Mesodermal cell (in vitro differentiated cells): ENCODE measurements at regions not wholly inside any gene's neighbourhood (a gene's known extent, or its start where the extent isn't known, plus 50 kb on each side); places are given as distances from the start of the nearest gene placed in this dataset.

Experiments used
- H3K27ac ChIP-seq: 2 replicates; pipeline ENCODE4 v1.7.0; 2013; ENCODE audit warnings: mild to moderate bottlenecking, low read depth, low read length, moderate library complexity; ENCODE audit not compliant: severe bottlenecking
- H3K36me3 ChIP-seq: 2 replicates; pipeline ENCODE4 v1.7.1; 2013; ENCODE audit warnings: mild to moderate bottlenecking, low read length, moderate library complexity; ENCODE audit not compliant: control insufficient read depth, insufficient read depth
- H3K4me1 ChIP-seq: one replicate; pipeline ENCODE4 v1.7.1; 2013; ENCODE audit warnings: mild to moderate bottlenecking, low read length; ENCODE audit not compliant: insufficient read depth, control insufficient read depth, poor library complexity, severe bottlenecking
- H3K4me3 ChIP-seq: 2 replicates; pipeline ENCODE4 v1.7.0; 2013; ENCODE audit warnings: low read length, control low read depth, mild to moderate bottlenecking; ENCODE audit not compliant: insufficient read depth, poor library complexity, severe bottlenecking; ENCODE audit errors: extremely low read depth
- H3K9me3 ChIP-seq: 2 replicates; pipeline ENCODE4 v1.7.1; 2013; ENCODE audit warnings: mild to moderate bottlenecking, low read length, moderate library complexity; ENCODE audit not compliant: control insufficient read depth
- WGBS, 2 experiments: methylation state at CpG; one replicate each; pipeline ENCODE4 v1.1.5; 2013; ENCODE audit warnings: missing lambda C conversion rate in 2 of 2; ENCODE audit not compliant: insufficient coverage in 2 of 2; 5-methylcytosine and 5-hydroxymethylcytosine counted together

GRCh38 chrX:42946544-42947194 is 168.7 kb upstream of the PPP1R2C start:
- Histone ChIP-seq H3K27ac (no peak overlapping the region), H3K4me3 (no peak overlapping the region), H3K4me1 (peaks cover 4% of the 10 kb centered on the region), H3K36me3 (no peaks in the 10 kb centered on the region), H3K9me3 (no peaks in the 10 kb centered on the region)
- no CpG with 5 or more reads among the region's 6 CpGs for WGBS, 2 experiments

- Histone ChIP-seq H3K27ac (no peak overlapping the region), H3K36me3 (no peaks in the 10 kb centered on the region), H3K9me3 (no peaks in the 10 kb centered on the region), H3K4me1 (peaks cover 4% of the 10 kb centered on the region), H3K4me3 (no peak overlapping the region)
- no CpG with 5 or more reads among the region's 9 CpGs for WGBS, 2 experiments
Observed at GRCh38 chrX:42948723-42949657, 171.0 kb upstream of the PPP1R2C start.

- Histone ChIP-seq H3K27ac (no peak overlapping the region), H3K4me1 (peaks cover 4% of the 10 kb centered on the region), H3K4me3 (no peak overlapping the region), H3K36me3 (no peaks in the 10 kb centered on the region), H3K9me3 (no peaks in the 10 kb centered on the region)
Observed at GRCh38 chrX:42951747-42952146, 173.8 kb upstream of the PPP1R2C start.

GRCh38 chrX:42952621-42953020 is 174.7 kb upstream of the PPP1R2C start:
- Histone ChIP-seq H3K4me1 (no peaks in the 10 kb centered on the region), H3K4me3 (no peak overlapping the region), H3K27ac (no peak overlapping the region), H3K36me3 (no peaks in the 10 kb centered on the region), H3K9me3 (no peaks in the 10 kb centered on the region)

GRCh38 chrX:42954880-42955279 is 176.9 kb upstream of the PPP1R2C start:
- Histone ChIP-seq H3K27ac (no peak overlapping the region), H3K36me3 (no peaks in the 10 kb centered on the region), H3K4me3 (no peak overlapping the region), H3K9me3 (peaks cover under 1% of the 10 kb centered on the region), H3K4me1 (no peaks in the 10 kb centered on the region)
- WGBS, 2 experiments = no CpG with 5 or more reads among the region's 3 CpGs

GRCh38 chrX:42955349-42955748 is 177.4 kb upstream of the PPP1R2C start:
- Histone ChIP-seq H3K4me3 (no peak overlapping the region), H3K27ac (no peak overlapping the region), H3K9me3 (peaks cover 5% of the 10 kb centered on the region), H3K4me1 (no peaks in the 10 kb centered on the region), H3K36me3 (no peaks in the 10 kb centered on the region)
- WGBS, 2 experiments = no CpG with 5 or more reads among the region's 2 CpGs

GRCh38 chrX:42967681-42968300 is 189.8 kb upstream of the PPP1R2C start:
- H3K9me3 ChIP-seq = no peaks in the 10 kb centered on the region
- no peaks in the 10 kb centered on the region for H3K36me3 ChIP-seq
- H3K27ac ChIP-seq = no peak overlapping the region
- no peaks in the 10 kb centered on the region for H3K4me1 ChIP-seq
- no peak overlapping the region for H3K4me3 ChIP-seq
- WGBS, 2 experiments = no CpG with 5 or more reads among the region's 2 CpGs

GRCh38 chrX:42973321-42973720 is 195.4 kb upstream of the PPP1R2C start:
- peaks cover 13% of the 10 kb centered on the region for H3K9me3 ChIP-seq
- peaks cover 8% of the 10 kb centered on the region for H3K4me1 ChIP-seq
- no peak overlapping the region for H3K27ac ChIP-seq
- H3K36me3 ChIP-seq = no peaks in the 10 kb centered on the region
- no peak overlapping the region for H3K4me3 ChIP-seq
- 80% methylated on average over 1 of the region's 2 CpGs for WGBS, 2 experiments

GRCh38 chrX:42975906-42976305 is 197.9 kb upstream of the PPP1R2C start:
- Histone ChIP-seq H3K4me1 (peaks cover 8% of the 10 kb centered on the region), H3K36me3 (no peaks in the 10 kb centered on the region), H3K27ac (no peak overlapping the region), H3K9me3 (peaks cover 13% of the 10 kb centered on the region), H3K4me3 (no peak overlapping the region)
- WGBS, 2 experiments = 100% methylated on average over 1 of the region's 2 CpGs; no CpG with 5 or more reads in 1 of the 2 experiments

GRCh38 chrX:42976746-42977366 is 198.9 kb upstream of the PPP1R2C start:
- peak overlapping the region; percentile 29 for H3K27ac ChIP-seq
- H3K9me3 ChIP-seq = peaks cover 13% of the 10 kb centered on the region
- no CpG with 5 or more reads among the region's 2 CpGs for WGBS, 2 experiments
- H3K4me1 ChIP-seq = peaks cover 8% of the 10 kb centered on the region
- H3K36me3 ChIP-seq = no peaks in the 10 kb centered on the region
- H3K4me3 ChIP-seq = no peak overlapping the region
